ENCODE measurements at regions not wholly inside any gene's neighbourhood (a gene's known extent, or its start where the extent isn't known, plus 50 kb on each side); places are given as distances from the start of the nearest gene placed in this dataset.

DNA sequence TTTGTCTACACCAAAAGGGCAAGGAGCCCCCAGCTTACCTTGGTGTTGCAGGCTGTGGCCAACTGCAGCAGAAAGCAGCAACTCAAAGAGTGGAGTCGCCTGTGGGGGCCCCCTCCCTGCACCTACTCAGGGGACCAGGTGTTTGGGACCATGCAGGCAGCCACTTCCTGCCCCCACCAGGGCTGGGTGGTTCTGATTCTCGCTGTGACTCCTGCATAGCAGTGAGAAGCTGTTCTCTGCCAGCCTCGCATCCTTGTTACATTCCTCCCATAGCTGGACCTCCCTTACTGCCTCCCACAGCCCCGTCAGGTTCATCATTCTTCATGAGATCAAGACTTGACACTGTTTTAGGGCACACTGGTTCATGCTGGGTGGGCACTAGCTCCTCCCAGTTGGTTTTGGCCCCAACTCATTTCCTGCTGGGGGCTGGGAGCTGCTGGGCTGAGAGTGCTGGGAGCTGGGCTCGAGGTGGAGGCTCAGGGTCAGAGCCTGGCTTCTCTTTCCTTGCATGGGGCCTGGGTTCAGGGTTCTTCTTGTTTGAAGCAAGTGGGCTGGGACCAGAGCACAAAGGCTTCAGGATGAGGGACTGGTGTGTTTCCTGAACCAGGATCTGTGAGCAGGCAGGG is 146.9 kb upstream of the C1orf174 start:
- no peak for DNase-seq

DNA sequence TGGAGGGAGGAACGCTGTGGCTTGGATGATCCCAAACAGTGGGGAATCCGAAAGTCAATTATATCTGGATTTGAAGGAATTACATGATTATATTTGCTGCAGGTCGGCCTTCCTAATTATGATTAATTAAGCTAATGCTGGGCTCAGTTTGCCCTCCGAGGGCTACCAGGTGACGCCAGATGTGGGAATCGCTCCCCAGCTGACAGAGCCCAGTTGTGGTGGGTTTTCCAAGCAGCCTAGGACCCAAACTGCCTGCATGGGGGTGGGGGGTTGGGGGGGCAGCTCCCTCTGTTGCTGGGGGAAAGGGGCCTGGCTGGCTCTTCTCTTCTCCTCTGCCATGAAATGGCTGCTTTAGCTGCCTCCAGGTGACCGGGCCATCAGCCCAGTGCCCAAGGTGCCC is 147.6 kb upstream of the C1orf174 start:
- DNase-seq: no peak

DNA sequence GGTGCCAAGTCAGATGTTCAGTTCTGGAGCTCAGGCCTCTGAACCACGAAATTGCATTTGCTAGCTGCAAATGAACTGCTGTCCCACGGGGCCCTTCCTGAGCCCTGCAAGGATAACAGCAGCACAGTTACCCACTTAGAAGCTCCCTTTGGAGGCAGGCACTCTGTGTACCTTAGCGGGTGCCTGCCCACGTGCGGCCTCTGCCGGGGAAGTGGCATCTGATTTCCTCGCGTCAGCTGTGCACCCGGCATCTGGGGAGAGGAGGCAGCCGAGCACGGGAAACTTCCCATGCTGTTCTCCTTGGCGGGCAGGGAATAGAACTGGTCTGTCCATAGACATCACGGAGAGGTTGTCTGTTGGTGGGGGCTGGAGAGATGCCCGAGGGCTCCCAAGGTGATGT is 148.0 kb upstream of the C1orf174 start:
- no peak for DNase-seq

DNA sequence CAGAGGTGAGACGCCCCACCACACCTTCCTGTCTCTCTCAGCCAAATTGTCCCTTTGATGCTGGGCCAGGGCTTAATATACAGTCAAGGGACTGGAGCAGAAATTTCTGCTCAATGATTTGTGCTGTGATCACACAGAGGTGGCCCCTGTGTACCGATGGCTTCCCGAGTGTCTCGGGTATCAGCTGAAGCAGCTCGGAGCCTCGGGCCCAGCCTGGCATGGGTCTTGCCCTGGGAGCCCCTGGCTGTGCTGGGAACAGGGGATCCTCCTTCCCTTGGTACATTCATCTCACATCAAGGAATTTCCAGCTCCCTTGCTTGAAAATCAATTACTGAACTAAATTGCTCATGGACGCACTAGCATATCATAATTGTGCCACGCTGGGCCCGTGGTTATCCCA is 148.8 kb upstream of the C1orf174 start:
- no peak for DNase-seq

DNA sequence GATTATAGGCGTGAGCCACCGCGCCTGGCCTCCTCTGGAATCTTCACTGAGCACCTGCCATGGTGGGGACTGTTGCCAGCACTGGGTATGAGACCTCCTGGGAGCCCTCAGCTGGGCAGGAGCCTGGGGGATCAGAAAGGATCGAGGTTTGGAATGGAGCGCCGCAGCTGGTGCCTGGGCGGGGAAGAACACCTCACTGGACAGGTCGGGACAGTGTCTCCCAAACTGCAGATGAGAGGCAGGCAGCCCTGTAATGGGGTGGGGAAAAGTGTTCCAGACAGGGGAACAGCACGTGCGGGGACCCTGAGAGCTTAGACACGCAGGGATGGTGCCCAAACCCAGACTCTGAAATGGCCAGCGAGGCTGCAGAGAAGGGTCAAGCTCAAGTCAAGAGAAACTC is 150.9 kb upstream of the C1orf174 start:
- DNase-seq: no peak

DNA sequence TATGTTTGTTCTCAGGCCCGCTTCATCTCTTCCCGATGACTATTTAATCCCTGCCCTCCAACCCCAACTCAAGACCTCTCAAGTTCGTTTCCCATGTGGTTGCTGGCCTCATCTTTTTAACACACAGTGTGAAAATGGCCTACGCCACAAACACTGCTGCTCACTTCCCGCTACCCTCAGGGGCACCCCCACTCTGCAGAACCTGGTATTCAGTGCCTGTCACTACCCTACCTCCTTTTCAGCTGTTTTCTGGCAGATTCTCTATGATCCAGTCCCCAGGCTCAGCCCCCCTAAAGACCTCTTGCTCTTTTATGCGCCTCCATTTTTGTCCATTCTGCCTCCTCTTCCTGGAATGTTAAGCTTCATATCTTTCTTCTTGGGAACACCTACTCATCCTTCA is 152.6 kb upstream of the C1orf174 start:
- no peak for DNase-seq

DNA sequence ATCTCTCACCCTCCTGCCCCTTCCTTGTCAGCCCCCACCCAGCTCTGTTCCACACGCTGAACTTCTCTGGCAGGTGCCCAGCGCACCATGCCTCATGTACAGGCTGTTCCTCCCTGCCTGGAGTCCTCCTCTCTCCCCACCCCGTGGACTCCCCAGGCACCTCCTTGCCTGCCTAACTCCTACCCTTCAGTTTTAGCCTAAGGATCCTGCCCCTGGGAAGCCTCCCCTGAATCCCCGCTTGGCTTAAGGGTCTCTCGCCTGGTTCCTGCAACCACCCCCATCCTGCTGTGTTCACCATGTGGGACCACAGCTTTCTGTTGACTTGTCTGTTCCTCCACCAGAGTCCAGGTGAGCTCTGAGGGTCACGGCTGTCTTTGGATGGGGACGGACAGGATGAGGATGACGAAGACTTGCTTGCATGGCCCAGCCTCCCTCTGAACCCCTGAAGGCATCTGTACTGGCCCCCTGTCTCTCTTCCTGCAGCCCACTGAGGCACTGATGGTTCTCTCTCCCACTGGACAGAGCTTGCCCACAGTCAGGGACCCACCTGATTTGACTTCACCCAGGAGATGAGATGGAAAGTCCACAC is 153.2 kb upstream of the C1orf174 start:
- no peak for DNase-seq

DNA sequence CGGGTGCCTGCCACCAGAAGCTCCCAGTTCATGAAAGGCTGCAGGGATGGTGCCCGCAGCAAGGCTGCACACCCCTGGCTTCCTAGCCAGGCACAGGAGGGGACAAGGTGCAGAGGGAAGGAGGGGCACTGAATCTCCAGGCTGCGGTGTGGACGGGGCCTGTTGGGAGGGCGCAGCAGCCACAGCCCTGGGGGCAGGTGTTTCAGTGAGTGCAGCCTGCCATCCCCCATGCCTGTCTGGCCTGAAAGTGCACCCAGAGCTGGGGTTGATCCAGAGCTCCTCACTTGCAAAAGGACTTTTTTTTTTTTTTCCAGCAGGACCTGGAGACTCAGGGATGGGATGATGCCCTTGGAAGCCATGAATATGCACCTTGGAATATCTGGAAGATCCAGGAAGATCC is 153.7 kb upstream of the C1orf174 start:
- DNase-seq: no peak

DNA sequence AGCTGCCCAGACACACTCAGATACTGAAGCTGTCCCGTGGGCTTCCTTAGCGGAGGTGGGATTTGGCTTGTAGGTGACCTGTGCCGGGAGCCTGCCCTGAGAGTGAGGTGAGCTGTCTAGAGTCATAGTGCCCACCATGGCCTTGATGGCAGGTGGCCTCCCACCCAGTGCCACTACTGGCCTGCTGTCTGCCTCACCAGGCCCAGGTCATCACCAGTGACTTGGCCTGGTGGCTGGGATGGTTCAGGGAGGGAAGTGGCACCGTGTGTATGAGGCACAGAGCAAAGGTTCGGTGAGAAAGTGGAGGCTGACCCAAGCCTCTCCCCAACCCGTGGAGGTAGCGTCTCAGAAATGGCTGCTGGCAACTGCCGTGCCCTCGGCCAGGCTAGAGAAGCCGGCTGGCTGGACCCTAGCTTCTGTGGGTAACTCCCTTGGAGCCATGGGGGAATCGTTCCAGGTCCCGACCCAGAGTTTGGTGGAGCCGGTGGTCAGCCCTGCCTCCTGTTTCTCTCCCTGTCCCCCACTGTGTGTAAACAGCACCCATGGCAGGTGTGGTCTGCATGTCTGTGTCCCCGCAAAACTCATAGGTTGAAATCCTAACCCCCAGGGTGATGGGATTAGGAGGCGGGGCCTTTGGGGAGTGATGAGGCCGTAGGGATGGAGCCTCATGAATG is 155.4 kb upstream of the C1orf174 start:
- no peak for DNase-seq

DNA sequence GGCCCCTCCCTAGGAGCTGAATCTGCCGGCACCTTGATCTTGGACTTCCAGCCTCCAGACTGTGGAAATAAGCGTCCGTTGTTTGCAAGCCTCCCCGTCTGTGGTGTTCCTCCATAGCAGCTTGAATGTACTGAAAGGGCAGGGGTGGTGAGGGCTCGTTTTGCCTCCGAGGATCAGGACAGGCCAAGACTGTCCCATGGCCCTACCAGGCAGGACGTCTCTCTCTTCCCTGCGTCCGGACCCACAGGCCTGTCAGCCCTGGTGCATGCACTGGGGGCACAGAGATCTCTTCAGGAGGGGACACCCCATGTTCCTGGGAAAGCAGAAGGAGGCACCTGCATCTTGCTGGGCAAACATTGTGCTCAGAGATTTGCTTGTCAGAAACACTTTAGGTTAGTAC is 156.3 kb upstream of the C1orf174 start:
- no peak for DNase-seq

DNA sequence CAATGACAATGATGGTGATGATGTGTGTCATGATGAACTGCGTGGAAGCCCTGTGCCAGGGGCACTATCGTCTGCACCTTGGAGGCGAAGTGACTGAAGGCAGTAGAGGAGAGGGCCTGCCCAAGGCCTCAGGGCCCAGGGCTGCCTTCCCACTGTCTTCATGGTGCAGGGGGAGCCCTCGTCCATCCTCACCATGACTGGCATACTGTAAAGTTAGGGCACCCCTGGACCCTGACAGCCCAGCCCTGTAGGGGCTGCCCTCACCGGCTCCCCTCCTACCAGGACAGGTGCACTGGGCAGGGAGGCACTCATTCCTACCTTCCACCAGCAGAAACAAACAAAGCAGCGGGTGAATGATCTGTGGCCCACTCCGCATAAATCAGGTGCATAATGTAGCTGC is 156.9 kb upstream of the C1orf174 start:
- DNase-seq: no peak

DNA sequence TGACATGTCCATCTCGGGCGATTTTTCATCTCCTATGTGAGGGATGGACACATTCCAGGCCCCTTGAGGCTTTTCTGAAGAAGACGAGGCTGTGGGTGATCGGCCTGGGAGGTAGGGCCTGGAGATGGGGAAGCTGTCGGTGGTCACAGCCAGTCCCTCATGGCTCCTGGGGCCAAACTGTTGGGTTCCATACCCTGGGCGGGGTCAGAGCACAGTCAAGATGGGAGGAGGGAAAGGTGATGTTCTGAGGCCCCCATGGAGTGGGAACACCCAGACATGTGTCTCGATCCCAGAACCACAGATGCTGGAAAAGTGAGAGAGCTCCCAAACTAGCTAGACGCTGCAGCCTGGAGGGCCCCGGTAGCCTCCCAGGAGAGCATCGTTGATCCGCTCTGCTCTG is 157.5 kb upstream of the C1orf174 start:
- DNase-seq: no peak

DNA sequence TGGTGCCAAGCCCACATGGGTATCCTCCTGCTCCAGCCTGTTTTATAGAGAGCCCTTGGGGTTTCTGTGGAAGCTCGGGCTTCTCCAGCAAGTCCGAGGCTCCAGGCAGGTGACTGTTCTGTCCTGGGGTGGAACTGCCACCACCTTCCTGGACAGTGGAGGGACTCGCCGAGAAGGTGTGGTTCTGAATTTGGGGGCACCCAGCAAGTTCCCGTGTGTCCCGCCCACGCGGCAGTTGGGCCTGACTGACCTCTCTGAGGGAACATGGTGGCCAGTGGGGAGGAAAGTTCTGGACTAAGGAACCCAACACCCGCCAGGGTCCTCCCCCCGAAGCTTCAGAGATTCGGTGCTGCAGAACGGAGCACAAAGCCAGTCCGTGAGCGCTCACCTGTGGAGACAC is 158.1 kb upstream of the C1orf174 start:
- DNase-seq: no peak

DNA sequence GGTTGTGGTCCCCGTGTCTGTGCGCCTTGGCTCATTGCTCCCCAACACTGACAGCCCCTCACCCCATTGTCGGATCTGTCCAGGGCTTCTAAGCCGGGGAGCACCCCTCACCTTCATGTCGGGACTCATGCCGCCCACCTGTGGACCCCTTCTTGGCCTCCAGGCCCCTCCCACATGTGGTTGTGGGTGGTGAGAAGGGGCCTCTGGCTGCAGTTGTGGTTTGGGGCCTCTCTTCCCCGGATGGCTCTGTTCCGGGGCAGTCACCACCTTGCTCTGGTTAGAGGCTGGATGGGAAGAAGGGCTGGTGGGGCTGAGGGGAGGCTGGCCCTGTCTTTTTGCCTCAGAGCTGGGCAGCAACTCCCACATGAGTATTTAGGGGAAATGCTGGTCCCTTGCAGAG is 158.6 kb upstream of the C1orf174 start:
- no peak for DNase-seq

DNA sequence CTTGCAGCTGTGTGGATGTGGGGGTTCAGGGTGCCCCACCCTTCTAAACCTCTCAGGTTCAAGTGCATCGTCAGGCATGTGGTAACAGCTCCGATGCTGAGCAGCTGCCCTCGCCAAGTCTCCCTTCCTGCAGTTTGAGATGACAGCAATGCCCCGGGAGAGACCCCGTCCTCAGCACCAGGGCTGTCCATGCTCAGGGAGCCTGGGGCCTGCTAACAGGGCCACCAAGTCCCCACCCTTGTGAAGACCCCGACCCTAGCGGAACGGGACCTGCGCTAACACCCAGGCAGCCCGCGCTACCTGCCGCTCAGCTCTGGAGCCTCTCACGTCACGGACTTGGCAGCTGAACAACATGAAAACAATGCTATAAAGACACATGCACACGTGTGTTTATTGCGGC is 159.2 kb upstream of the C1orf174 start:
- no peak for DNase-seq

DNA sequence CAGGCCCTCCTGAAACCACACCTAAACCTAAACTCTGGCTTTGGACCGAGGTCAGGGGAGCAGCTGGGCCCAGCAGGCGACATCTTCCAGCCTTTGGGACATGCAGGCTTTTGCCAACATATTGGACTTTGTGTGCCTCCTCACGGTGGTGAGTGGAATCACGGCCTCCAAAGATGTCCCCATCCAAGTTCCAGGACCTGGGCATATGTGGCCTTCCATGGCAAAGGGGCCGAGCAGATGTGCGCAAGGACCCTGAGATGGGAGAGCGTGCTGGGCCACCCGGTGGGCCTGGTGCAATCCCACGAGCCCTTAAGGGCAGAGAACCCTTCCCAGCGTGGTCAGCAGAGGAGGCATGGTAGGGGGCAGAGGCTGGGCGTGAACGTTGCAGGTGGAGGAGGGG is 160.8 kb upstream of the C1orf174 start:
- no peak for DNase-seq

DNA sequence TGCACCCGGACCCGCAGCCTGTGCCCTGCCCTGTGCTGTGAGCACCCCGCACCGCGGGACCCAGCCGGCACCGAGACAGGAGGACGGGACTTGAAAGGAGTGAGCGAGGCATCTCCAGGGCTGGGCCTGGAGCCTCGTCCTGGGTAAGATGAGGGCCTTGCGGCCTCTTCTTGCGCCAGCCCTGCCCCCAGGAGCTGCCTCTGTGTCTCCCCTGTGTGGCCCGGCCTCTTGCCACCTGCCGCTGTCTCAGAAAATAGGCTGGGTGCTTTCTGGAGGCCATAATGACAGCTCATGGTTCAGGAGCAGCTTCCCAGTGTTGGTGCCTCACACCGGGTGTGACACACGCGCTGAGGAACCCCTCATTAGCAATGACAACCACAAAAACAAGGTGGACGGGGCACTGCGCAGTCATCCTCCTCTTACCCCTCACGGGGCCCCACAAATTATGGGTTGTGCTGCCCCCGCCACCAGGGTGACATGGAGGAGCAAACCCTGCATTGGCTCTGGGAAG is 161.5 kb upstream of the C1orf174 start:
- no peak for DNase-seq

DNA sequence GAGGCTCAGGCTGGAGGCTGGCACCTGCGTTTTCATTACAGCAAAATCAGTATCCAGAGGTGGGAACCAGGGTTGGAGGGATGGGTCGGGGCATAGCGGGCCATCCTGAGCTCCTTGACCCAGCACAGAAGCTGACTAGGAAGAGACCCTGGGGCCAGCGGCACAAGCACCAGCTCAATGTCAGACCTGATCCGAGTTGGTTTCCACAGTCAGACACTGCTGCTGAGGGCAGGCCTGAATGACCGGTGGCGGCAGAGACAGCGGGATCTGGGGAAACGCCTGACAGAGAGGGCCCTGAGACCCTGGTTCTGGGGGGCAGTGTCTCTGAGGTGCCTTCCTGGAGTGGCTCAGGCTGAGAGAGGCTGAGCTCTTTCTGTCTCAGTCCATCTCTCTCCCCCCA is 162.0 kb upstream of the C1orf174 start:
- DNase-seq: no peak

DNA sequence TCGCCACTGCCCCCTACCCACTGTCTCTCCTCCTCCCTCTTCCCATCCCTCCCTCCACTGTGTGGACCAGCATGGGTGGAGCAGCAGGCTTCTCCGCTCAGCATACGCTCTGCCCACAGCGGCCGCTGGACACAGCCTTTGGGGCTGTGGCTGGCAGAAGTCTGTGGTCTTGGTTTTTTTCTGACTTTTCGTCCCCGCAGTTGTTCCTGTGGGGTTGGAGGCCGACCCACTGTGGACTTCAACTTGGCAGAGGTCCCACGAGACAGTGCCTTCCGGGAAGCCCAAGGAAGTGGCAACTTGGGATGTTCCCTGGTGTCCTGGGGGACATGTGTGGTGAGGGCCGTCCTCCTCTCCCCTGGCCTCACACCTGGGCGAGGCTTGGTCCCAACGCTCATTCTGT is 162.5 kb upstream of the C1orf174 start:
- DNase-seq: no peak

DNA sequence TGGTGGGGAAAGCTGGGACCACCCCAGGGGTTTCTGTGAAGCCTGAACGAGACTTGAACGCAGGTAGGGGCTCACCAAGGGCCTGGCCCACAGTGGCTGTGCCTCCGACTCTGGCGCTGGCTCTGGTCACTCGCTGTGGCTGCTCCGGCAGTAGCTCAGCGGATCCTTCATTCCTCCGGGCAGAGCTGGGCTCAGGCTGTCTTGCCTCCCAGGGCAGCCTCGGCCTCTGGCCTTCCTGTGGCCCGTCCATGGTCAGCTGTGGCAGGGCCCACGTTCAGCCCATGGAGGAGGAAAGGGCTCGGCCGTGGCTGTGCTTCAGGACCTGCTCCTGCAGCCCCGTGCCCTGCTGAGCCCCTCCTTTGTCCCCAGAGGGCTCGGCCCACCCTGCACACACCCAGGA is 162.9 kb upstream of the C1orf174 start:
- DNase-seq: no peak

DNA sequence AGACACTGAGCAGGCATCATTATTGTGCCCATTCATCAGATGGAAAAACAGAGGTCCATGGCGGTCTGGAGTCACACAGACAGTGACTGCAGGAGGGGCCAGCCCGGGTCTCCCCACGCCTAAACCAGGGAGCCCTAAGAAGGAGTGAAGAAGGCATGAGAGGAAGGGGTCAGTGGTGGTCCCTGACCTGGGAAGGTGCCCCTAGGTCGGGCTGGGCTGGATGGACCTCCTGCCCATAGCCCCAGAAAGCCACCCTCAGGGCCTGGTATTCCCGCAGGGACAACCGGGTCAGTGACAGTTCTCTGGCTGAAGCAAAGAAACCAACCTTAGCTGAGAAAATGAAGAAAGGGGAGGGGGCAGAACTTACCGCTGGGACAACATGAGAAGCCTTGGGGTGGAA is 163.4 kb upstream of the C1orf174 start:
- no peak for DNase-seq

DNA sequence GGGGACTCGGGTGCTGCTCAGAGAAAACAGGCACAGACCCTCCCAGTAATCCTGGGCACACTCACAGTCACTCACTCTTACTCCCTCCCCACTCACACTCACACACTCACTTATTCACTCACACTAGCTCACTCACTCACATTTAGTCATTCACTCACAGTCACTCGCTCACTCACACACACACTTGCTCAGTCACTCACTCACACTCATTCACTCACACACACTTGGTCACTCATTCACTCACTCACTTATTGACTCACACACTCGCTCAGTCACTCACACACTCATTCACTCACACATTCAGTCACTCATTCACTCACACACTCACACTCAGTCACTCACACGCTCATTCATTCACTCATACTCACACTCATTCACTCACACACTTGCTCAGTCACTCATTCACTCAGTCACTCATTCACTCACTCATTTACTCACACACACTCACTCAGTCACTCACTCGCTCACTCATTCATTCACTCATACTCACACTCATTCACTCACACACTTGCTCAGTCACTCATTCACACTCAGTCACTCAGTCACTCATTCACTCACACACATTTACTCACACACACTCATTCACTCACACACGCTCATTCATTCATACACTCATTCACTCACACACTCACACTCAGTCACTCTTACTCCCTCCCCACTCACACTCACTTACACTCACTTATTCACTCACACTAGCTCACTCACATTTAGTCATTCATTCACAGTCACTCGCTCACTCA is 164.2 kb upstream of the C1orf174 start:
- no peak for DNase-seq

DNA sequence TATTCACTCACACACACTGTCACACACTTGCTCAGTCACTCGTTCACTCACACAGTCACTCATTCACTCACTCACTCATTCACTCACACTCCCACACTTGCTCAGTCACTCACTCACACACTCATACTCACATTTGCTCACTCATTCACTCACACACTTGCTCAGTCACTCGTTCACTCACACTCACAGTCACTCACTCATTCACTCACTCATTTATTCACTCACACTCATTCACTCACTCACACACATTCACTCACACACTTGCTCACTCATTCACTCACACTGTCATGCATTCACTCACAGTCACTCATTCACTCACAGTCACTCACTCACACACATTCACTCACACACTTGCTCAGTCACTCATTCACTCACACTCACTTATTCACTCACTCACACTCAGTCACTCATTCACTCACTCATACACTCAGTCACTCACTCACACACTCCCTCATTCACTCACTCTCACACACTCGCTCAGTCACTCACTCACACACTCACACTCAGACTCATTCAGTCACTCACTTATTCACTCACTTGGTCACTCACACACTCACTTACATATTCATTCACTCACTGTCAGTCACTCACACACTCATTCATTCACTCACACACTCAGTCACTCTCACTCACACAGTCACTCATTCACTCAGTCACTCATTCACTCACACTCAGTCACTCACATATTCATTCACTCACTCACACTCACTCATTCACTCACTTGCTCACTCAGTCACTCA is 167.0 kb upstream of the C1orf174 start:
- no peak for DNase-seq

Measured in stimulated activated CD4-positive, alpha-beta T cell treated with anti-CD3 and anti-CD28 coated beads, Interleukin-12 subunit alpha, Interleukin-12 subunit beta, amount 100 ng/mL, for 4 hours (primary cell).